ENCODE measurements at regions not wholly inside any gene's neighbourhood (a gene's known extent, or its start where the extent isn't known, plus 50 kb on each side); places are given as distances from the start of the nearest gene placed in this dataset.

DNA sequence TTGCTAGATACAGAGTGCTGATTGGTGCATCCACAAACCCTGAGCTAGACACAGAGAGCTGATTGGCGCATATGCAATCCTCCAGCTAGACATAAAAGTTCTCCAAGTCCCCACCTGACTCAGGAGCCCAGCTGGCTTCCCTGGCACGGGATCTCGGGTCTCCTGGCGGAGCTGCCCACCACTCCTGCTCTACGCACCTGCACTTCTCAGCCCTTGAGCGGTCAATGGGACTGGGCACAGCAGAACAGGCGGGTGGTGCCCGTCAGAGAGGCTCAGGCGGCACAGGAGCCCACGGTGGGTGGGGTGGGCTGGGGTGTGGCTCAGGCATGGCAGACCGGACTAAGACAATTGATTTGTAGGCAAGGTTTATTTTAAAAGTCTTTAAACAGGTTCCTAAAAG is 1365.5 kb downstream of the FAM181B start:
- no peaks in the 10 kb centered on the region for H3K27me3 ChIP-seq (ENCODE audit: control insufficient read depth, insufficient read depth, low read length)
- H3K23ac ChIP-seq (ENCODE audit: low read depth, low read length): no peak overlapping the region
- no peak overlapping the region for H2AFZ ChIP-seq (replicated peaks; ENCODE audit: low read length, poor library complexity)
- no peak overlapping the region for H3K18ac ChIP-seq (ENCODE audit: low read depth, low read length)
- no peak overlapping the region for H3K9ac ChIP-seq (ENCODE audit: low read depth, low read length)
- no peak overlapping the region for H3K4ac ChIP-seq (ENCODE audit: low read depth, low read length)
- no peak for ATAC-seq (ENCODE audit: low read depth)
- H3K27ac ChIP-seq (ENCODE audit: insufficient read depth, low read length): no peak overlapping the region
- no peak overlapping the region for H2BK15ac ChIP-seq (ENCODE audit: low read depth, low read length)
- no peak overlapping the region for H2BK120ac ChIP-seq (ENCODE audit: low read depth, low read length)
- no peak for DNase-seq
- ChIA-PET CTCF (no interaction called here), POLR2A (ENCODE audit: unreplicated experiment) (no interaction called here)
- H3K4me2 ChIP-seq (ENCODE audit: low read depth, low read length): no peak overlapping the region
- H4K91ac ChIP-seq (ENCODE audit: insufficient read depth, low read depth, low read length): no peak overlapping the region
- dilution Hi-C loops (cut with HindIII; ENCODE audit: low sequenced_read_pairs, unreplicated experiment): no loop called here
- H2AK9ac ChIP-seq (replicated peaks; ENCODE audit: low read depth, low read length, poor library complexity): no peak overlapping the region
- H2BK5ac ChIP-seq (ENCODE audit: low read depth, low read length, poor library complexity, severe bottlenecking): no peak overlapping the region
- intact Hi-C loops (cut with micrococcal nuclease): no loop called here
- H2AK5ac ChIP-seq (ENCODE audit: low read depth, low read length): no peak overlapping the region
- no peaks in the 10 kb centered on the region for H3K9me1 ChIP-seq (ENCODE audit: insufficient read depth, low read length)
- no CpG with 5 or more reads among the region's 11 CpGs for WGBS, 2 experiments (ENCODE audit: extremely low coverage in 2 of 2, insufficient read length in 1 of 2)
- H3K36me3 ChIP-seq (ENCODE audit: control insufficient read depth, insufficient read depth, low read length): no peaks in the 10 kb centered on the region
- BruUV-seq (replicated peaks): no TSS peak
- H3K14ac ChIP-seq (replicated peaks; ENCODE audit: low read depth, low read length): no peak overlapping the region
- H3K56ac ChIP-seq (ENCODE audit: extremely low read depth, insufficient read depth, low read length): no peak overlapping the region
- in situ Hi-C loops (cut with MboI; ENCODE audit: low sequenced_read_pairs): no loop called here
- no peak overlapping the region for H4K8ac ChIP-seq (ENCODE audit: low read depth in 2 of 2, low read length in 2 of 2)
- H3K9me3 ChIP-seq (ENCODE audit: control insufficient read depth, insufficient read depth, low read length): peaks cover 4% of the 10 kb centered on the region
- H4K20me1 ChIP-seq (ENCODE audit: insufficient read depth, low read length): no peaks in the 10 kb centered on the region
- H3K4me1 ChIP-seq (ENCODE audit: control insufficient read depth, insufficient read depth, low read length): no peaks in the 10 kb centered on the region
- no peak overlapping the region for H2BK20ac ChIP-seq (ENCODE audit: low read depth, low read length)
- H4K5ac ChIP-seq (ENCODE audit: low read depth, low read length): no peak overlapping the region
- no peak for TF ChIP-seq RFX5 (IDR thresholded peaks at IDR 0.05; ENCODE audit: low read depth, low read length)
- H3K4me3 ChIP-seq (ENCODE audit: insufficient read depth, low read depth, low read length): no peak overlapping the region
- H3K79me1 ChIP-seq (ENCODE audit: low read depth in 1 of 2, low read length in 2 of 2): no peaks in the 10 kb centered on the region
